SK-N-SH (cell line): ENCODE measurements at regions not wholly inside any gene's neighbourhood (a gene's known extent, or its start where the extent isn't known, plus 50 kb on each side); places are given as distances from the start of the nearest gene placed in this dataset.
"Not testable (repeated sequence)": the region's sequence is repeated elsewhere in the genome, so short reads cannot be mapped to it uniquely, and the experiment has no call there.

Source experiments
- CTCF ChIA-PET: fragments of 300-600, 350-600 bp; formaldehyde crosslinking; extraction: SDS; loops from one replicate; lab custom pipeline; 2021; lab: Yijun Ruan, JAX
- POLR2A ChIA-PET: fragments of 350-600 bp; sonication (Branson Sonifier 250); formaldehyde crosslinking; extraction: SDS; loops from one replicate; lab custom pipeline; 2020; ENCODE audit warnings: antibody characterized with exemption, inconsistent platforms; lab: Yijun Ruan, JAX
- DNase-seq: peaks from one replicate; pipeline ENCODE4 v3.0.0; 2012
- H2AFZ ChIP-seq: fragments of 200-600 bp; sonication (generic); 2 replicates; pipeline ENCODE4 v1.8.1; 2016; ENCODE audit warnings: antibody characterized with exemption, mild to moderate bottlenecking, low read depth
- H3F3A ChIP-seq: fragments of 200-600 bp; sonication (generic); replicated peaks from 2 replicates; pipeline ENCODE3; 2016; ENCODE audit warnings: antibody characterized with exemption, mild to moderate bottlenecking; ENCODE audit not compliant: insufficient read depth
- H3K27ac ChIP-seq, 2 experiments: fragments of 200-500 bp in 1 of 2; fragments of 200-600 bp in 1 of 2; sonication (Bioruptor generic) in 1 of 2; sonication (generic), shearing (Covaris generic) in 1 of 2; 2 replicates each; pipeline versions ENCODE4 v1.5.1 to v1.6.1; 2014 to 2016; ENCODE audit warnings: low read depth in 2 of 2, inconsistent platforms in 1 of 2, low read length in 1 of 2, mild to moderate bottlenecking in 1 of 2, mixed read lengths in 1 of 2
- H3K27me3 ChIP-seq: fragments of 200-600 bp; sonication (generic), shearing (Covaris generic); 2 replicates; pipeline ENCODE4 v1.6.1; 2016; ENCODE audit warnings: mixed run types; ENCODE audit not compliant: insufficient read depth
- H3K36me3 ChIP-seq, 2 experiments: fragments of 200-500 bp in 1 of 2; fragments of 200-600 bp in 1 of 2; sonication (Bioruptor generic) in 1 of 2; sonication (generic) in 1 of 2; replicated peaks in 1 of 2; 2 replicates each; pipeline versions ENCODE3 to v1.5.1; 2014 to 2016; ENCODE audit warnings: low read length in 1 of 2, mild to moderate bottlenecking in 1 of 2; ENCODE audit not compliant: insufficient read depth in 2 of 2, control insufficient read depth in 1 of 2
- H3K4me1 ChIP-seq, 2 experiments: fragments of 200-500 bp in 1 of 2; fragments of 200-600 bp in 1 of 2; sonication (Bioruptor generic) in 1 of 2; sonication (generic), shearing (Covaris generic) in 1 of 2; 2 replicates each; pipeline versions ENCODE4 v1.5.1 to v1.6.1; 2014 to 2016; ENCODE audit warnings: low read depth in 1 of 2, low read length in 1 of 2, mixed run types in 1 of 2; ENCODE audit not compliant: insufficient read depth in 2 of 2, control insufficient read depth in 1 of 2
- H3K4me2 ChIP-seq: fragments of 200-600 bp; sonication (generic), shearing (Covaris generic); 2 replicates; pipeline ENCODE4 v1.6.1; 2017; ENCODE audit warnings: mixed run types
- H3K4me3 ChIP-seq, 2 experiments: fragments of 200-500 bp in 1 of 2; fragments of 200-600 bp in 1 of 2; sonication (Bioruptor generic) in 1 of 2; sonication (generic), shearing (Covaris generic) in 1 of 2; 2 replicates each; pipeline versions ENCODE4 v1.5.1 to v1.8.1; 2014 to 2016; ENCODE audit warnings: low read depth in 2 of 2, inconsistent platforms in 1 of 2, low read length in 1 of 2, mild to moderate bottlenecking in 1 of 2, mixed read lengths in 1 of 2, moderate library complexity in 1 of 2
- H3K79me2 ChIP-seq: fragments of 200-600 bp; sonication (generic); 2 replicates; pipeline ENCODE4 v1.8.1; 2017; ENCODE audit warnings: mild to moderate bottlenecking; ENCODE audit not compliant: insufficient read depth
- H3K9ac ChIP-seq: fragments of 200-600 bp; sonication (generic); 2 replicates; pipeline ENCODE4 v1.6.1; 2017; ENCODE audit warnings: mixed run types
- H3K9me2 ChIP-seq: fragments of 200-600 bp; sonication (generic); 2 replicates; pipeline ENCODE4 v1.6.1; 2017; ENCODE audit warnings: mixed run types
- H3K9me3 ChIP-seq: fragments of 200-600 bp; sonication (generic); 2 replicates; pipeline ENCODE4 v1.6.1; 2017; ENCODE audit warnings: mixed run types, mild to moderate bottlenecking, moderate library complexity
- H4K20me1 ChIP-seq: fragments of 200-600 bp; sonication (generic); 2 replicates; pipeline ENCODE4 v1.6.1; 2017; ENCODE audit warnings: mild to moderate bottlenecking, mixed run types; ENCODE audit not compliant: insufficient read depth
- EZH2phosphoT487 ChIP-seq: fragments of 200-600 bp; sonication (generic); IDR thresholded peaks from 2 replicates; pipeline ENCODE4 v1.6.1; 2017; ENCODE audit warnings: low read depth, mixed run types, mild to moderate bottlenecking, antibody characterized with exemption, moderate library complexity, borderline replicate concordance
- FOSL2 ChIP-seq: IDR thresholded peaks from 2 replicates; pipeline ENCODE4 v1.4.0; 2012; ENCODE audit warnings: low read depth, mild to moderate bottlenecking, moderate library complexity, borderline replicate concordance
- NFIC ChIP-seq: IDR thresholded peaks from 2 replicates; pipeline ENCODE4 v1.4.0; 2012; ENCODE audit warnings: borderline replicate concordance
- RAD21 ChIP-seq: IDR thresholded peaks from 2 replicates; pipeline ENCODE4 v1.6.1; 2012; ENCODE audit warnings: mild to moderate bottlenecking, low read length
- SIN3A ChIP-seq: IDR thresholded peaks from 2 replicates; pipeline ENCODE4 v1.6.1; 2012; ENCODE audit warnings: low read depth, mild to moderate bottlenecking, low read length, moderate library complexity, borderline replicate concordance
- WGBS: methylation state at CpG from one replicate; pipeline ENCODE4 v1.1.6; 2017; ENCODE audit warnings: low lambda C conversion rate; 5-methylcytosine and 5-hydroxymethylcytosine counted together

DNA sequence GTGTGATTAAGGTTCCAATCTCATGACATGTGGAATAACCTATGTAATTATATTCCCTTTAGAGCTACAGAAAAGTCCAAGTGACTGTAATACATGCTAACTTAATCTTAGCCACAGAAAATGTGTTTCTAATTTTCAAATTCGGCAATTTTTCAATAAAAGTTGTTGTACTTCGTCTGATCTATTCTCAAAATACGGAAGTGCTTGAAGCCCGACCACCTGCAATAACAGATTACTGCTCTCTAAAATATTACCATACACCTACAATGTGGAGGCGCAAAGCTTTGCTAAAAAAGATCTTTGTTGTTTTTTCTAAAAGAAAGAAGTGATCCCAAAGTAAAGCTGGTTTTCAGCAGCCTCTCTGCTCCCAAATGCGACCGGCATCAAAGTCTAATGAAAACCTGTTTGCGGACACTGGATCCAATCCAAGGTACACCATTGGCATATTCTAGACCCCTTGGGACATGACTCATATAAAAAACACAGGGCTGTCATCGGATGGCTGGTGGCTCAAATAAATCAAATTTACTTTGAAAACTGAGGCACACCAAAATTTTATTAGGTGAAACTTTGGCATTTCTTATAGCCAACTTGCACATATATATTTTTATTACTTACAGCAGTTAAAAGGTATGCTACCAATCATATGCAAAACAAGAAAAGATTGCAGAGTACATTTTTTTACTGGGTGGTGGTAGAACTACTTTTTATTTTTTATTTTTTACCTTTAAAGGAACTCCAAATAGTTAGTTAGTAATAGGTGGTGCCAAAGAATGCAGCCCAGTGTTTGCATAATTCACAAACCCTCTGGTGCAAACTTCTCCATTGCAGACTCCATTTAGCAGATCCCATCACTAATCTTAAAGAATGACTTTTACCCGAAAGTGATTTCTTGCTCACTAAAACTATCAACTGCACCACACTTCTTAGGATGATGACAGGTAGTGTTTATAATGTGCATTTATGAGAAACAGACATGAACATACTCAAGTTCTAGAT, 118.7 kb upstream of the TBX18 start (continued):
- TF ChIP-seq NFIC (no peak), SIN3A (no peak)

DNA sequence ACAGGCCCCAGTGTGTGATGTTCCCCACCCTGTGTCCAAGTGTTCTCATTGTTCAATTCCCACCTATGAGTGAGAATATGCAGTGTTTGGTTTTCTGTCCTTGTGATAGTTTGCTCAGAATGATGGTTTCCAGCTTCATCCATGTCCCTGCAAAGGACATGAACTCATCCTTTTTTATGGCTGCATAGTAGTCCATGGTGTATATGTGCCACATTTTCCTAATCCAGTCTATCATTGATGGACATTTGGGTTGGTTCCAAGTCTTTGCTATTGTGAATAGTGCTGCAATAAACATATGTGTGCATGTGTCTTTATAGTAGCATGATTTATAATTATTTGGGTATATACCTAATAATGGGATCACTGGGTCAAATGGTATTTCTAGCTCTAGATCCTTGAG, 115.0 kb upstream of the TBX18 start:
- CTCF ChIA-PET, H3K9me3 ChIP-seq, H4K20me1 ChIP-seq, H3K9me2 ChIP-seq, H3K27me3 ChIP-seq, DNase-seq, H3K4me3 ChIP-seq, H3K79me2 ChIP-seq, H3K9ac ChIP-seq, H2AFZ ChIP-seq, H3K4me1 ChIP-seq, POLR2A ChIA-PET, H3F3A ChIP-seq, H3K4me2 ChIP-seq, H3K36me3 ChIP-seq, H3K27ac ChIP-seq: not testable (repeated sequence)

GRCh38 chr6:84877515-84878210, 113.3 kb upstream of the TBX18 start:
- Histone ChIP-seq H3K27ac (no peak overlapping the region), H3K9ac (no peak overlapping the region)
- CTCF ChIA-PET = no interaction called here
- TF ChIP-seq RAD21 (no peak), FOSL2 (no peak), EZH2phosphoT487 (no peak), SIN3A (no peak)
- TF ChIP-seq, all 33 proteins: peak for 0
- Histone ChIP-seq H3F3A (no peaks in the 10 kb centered on the region), H3K79me2 (no peaks in the 10 kb centered on the region), H3K4me2 (no peak overlapping the region), H2AFZ (no peak overlapping the region), H4K20me1 (no peaks in the 10 kb centered on the region), H3K9me2 (no peaks in the 10 kb centered on the region), H3K36me3 (no peaks in the 10 kb centered on the region), H3K27me3 (no peaks in the 10 kb centered on the region), H3K4me1 (no peaks in the 10 kb centered on the region), H3K4me3 (no peak overlapping the region; a peak in 1 of 4 replicates), H3K9me3 (no peaks in the 10 kb centered on the region)
- no peak for DNase-seq
- 0% methylated on average over 3 of the region's 3 CpGs for WGBS
- POLR2A ChIA-PET = no interaction called here
